ENCODE measurements at regions not wholly inside any gene's neighbourhood (a gene's known extent, or its start where the extent isn't known, plus 50 kb on each side); places are given as distances from the start of the nearest gene placed in this dataset.

DNA sequence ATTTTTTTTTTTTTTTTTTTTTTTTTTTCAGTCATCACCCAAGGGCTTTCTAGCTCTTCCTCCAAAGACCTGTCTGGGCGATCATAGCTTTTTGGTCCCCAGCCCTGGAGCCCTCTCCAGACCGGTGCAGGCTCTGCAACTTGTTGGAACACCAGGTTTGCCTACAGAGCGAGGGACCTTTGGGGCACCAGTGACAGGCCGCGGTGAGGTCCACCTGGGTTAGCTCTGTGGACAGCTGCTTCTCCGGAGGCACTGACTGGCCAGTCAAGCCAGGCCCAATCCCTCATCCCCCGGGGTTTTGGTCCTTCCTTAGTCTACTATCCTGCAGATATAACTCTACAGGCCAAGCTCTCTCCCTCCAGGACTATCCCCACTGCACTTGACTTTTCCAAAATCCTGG lies 86.8 kb upstream of the SMNDC1 start:
- no peak overlapping the region for H2AFZ ChIP-seq (ENCODE audit: insufficient read depth, low read depth, low read length, poor library complexity, severe bottlenecking)
- ChIA-PET POLR2A (interaction anchor here (0.6 to 0.7 kb wide), 2 partner anchors 26 to 37 kb away, joined by 3 read pairs; no protein-coding TSS in a partner anchor), CTCF (interaction anchor here (0.6 to 1.6 kb wide), 2 partner anchors 37 to 273 kb away, joined by 3 to 4 read pairs; no protein-coding TSS in a partner anchor)
- H3K4me1 ChIP-seq (ENCODE audit: control insufficient read depth in 2 of 2, insufficient read depth in 2 of 2, low read length in 2 of 2), result peaks cover 6 to 11% of the 10 kb centered on the region in 2 donors
- no peak for DNase-seq
- no peak overlapping the region for H3K4me3 ChIP-seq (ENCODE audit: control extremely low read depth in 1 of 5, extremely low read depth in 1 of 5, insufficient read depth in 1 of 5, low read depth in 2 of 5, low read length in 4 of 5)
- WGBS (ENCODE audit: insufficient coverage), result 96% methylated on average over 7 of the region's 7 CpGs
- Mint-ChIP-seq H3K4me3 (no peak overlapping the region), H3K9me3 (ENCODE audit: insufficient read depth) (no peaks in the 10 kb centered on the region), H3K4me1 (peaks cover 19% of the 10 kb centered on the region), H3K27me3 (peaks cover 24% of the 10 kb centered on the region), H3K27ac (no peak overlapping the region)
- TF ChIP-seq EZH2 (IDR thresholded peaks at IDR 0.05; ENCODE audit: borderline replicate concordance, insufficient read depth, low read depth, low read length, poor library complexity, severe bottlenecking), result no peak
- TF ChIP-seq, protein P1, sequence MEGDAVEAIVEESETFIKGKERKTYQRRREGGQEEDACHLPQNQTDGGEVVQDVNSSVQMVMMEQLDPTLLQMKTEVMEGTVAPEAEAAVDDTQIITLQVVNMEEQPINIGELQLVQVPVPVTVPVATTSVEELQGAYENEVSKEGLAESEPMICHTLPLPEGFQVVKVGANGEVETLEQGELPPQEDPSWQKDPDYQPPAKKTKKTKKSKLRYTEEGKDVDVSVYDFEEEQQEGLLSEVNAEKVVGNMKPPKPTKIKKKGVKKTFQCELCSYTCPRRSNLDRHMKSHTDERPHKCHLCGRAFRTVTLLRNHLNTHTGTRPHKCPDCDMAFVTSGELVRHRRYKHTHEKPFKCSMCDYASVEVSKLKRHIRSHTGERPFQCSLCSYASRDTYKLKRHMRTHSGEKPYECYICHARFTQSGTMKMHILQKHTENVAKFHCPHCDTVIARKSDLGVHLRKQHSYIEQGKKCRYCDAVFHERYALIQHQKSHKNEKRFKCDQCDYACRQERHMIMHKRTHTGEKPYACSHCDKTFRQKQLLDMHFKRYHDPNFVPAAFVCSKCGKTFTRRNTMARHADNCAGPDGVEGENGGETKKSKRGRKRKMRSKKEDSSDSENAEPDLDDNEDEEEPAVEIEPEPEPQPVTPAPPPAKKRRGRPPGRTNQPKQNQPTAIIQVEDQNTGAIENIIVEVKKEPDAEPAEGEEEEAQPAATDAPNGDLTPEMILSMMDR (IDR thresholded peaks at IDR 0.05), result no peak
- intact Hi-C loops (cut with micrococcal nuclease), result no loop called here
- H3K9ac ChIP-seq (ENCODE audit: low read length), result no peak overlapping the region
- H4K20me1 ChIP-seq (ENCODE audit: control insufficient read depth, insufficient read depth, low read length, poor library complexity, severe bottlenecking), result no peaks in the 10 kb centered on the region
- no peak overlapping the region for H3K27ac ChIP-seq (ENCODE audit: low read length in 2 of 2)
- no peak overlapping the region for H3K4me2 ChIP-seq (replicated peaks; ENCODE audit: low read depth, low read length, poor library complexity, severe bottlenecking)
- H3K36me3 ChIP-seq (replicated peaks in 1 of 2; ENCODE audit: control extremely low read depth in 1 of 2, control insufficient read depth in 1 of 2, extremely low read depth in 1 of 2, insufficient read depth in 2 of 2, low read length in 1 of 2), result no peaks in the 10 kb centered on the region
- H3K27me3 ChIP-seq (replicated peaks in 1 of 4; ENCODE audit: control extremely low read depth in 1 of 4, control insufficient read depth in 3 of 4, insufficient read depth in 4 of 4, low read length in 3 of 4), result peaks cover 0 to 8% (median 0%) of the 10 kb centered on the region in 4 experiments
- no peaks in the 10 kb centered on the region for H3K9me3 ChIP-seq (ENCODE audit: control extremely low read depth in 1 of 3, control insufficient read depth in 2 of 3, insufficient read depth in 1 of 3, low read length in 2 of 3)
- no peak for ATAC-seq (ENCODE audit: low read depth)
- no peaks in the 10 kb centered on the region for H3K79me2 ChIP-seq (ENCODE audit: control insufficient read depth, insufficient read depth, low read length)

DNA sequence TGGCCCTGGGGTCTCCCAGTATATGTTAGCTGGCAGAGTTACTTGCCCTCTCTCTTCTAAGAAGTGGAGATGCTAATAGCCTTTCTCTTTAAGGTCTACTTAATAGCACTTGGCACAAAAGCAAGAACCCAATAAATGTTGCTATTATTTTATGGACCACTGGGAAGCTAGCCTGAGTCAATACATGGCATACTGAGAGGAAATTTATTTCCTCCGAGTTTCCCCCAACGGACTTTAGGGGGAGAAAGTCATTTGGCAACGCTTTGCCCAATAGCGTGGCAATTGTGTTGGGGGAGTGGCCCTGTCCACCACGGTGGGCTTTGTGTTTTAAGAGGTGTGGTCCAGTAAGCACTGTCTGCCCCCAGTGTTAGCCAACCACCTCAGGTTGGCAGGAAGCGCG lies 87.4 kb upstream of the SMNDC1 start:
- CTCF ChIA-PET, result interaction anchor here (1.6 kb wide), 1 partner anchor 38 kb away, joined by 4 read pairs; no protein-coding TSS in a partner anchor

More for the DNA sequence above, 87.4 kb upstream of the SMNDC1 start:
- TF ChIP-seq EZH2 (IDR thresholded peaks at IDR 0.05; ENCODE audit: borderline replicate concordance, insufficient read depth, low read depth, low read length, poor library complexity, severe bottlenecking), result no peak
- TF ChIP-seq, protein P1 (IDR thresholded peaks at IDR 0.05), result no peak
- H3K27ac Mint-ChIP-seq, result no peak overlapping the region
- POLR2A ChIA-PET, result no interaction called here
- DNase-seq (no peak), ATAC-seq (ENCODE audit: low read depth) (no peak)
- intact Hi-C loops (cut with micrococcal nuclease), result no loop called here
- Histone ChIP-seq H2AFZ (ENCODE audit: insufficient read depth, low read depth, low read length, poor library complexity, severe bottlenecking) (no peak overlapping the region), H3K27ac (ENCODE audit: low read length in 2 of 2) (no peak overlapping the region), H3K79me2 (ENCODE audit: control insufficient read depth, insufficient read depth, low read length) (no peaks in the 10 kb centered on the region), H3K4me2 (replicated peaks; ENCODE audit: low read depth, low read length, poor library complexity, severe bottlenecking) (no peak overlapping the region), H3K36me3 (replicated peaks in 1 of 2; ENCODE audit: control extremely low read depth in 1 of 2, control insufficient read depth in 1 of 2, extremely low read depth in 1 of 2, insufficient read depth in 2 of 2, low read length in 1 of 2) (no peaks in the 10 kb centered on the region), H3K27me3 (replicated peaks in 1 of 4; ENCODE audit: control extremely low read depth in 1 of 4, control insufficient read depth in 3 of 4, insufficient read depth in 4 of 4, low read length in 3 of 4) (peaks cover 0 to 8% (median 0%) of the 10 kb centered on the region in 4 experiments), H3K4me3 (ENCODE audit: control extremely low read depth in 1 of 5, extremely low read depth in 1 of 5, insufficient read depth in 1 of 5, low read depth in 2 of 5, low read length in 4 of 5) (no peak overlapping the region), H4K20me1 (ENCODE audit: control insufficient read depth, insufficient read depth, low read length, poor library complexity, severe bottlenecking) (no peaks in the 10 kb centered on the region), H3K4me1 (ENCODE audit: control insufficient read depth in 2 of 2, insufficient read depth in 2 of 2, low read length in 2 of 2) (peaks cover 6 to 11% of the 10 kb centered on the region in 2 donors), H3K9ac (ENCODE audit: low read length) (no peak overlapping the region), H3K9me3 (ENCODE audit: control extremely low read depth in 1 of 3, control insufficient read depth in 2 of 3, insufficient read depth in 1 of 3, low read length in 2 of 3) (no peaks in the 10 kb centered on the region)
- H3K27me3 Mint-ChIP-seq, result peaks cover 24% of the 10 kb centered on the region
- peaks cover 19% of the 10 kb centered on the region for H3K4me1 Mint-ChIP-seq
- H3K4me3 Mint-ChIP-seq, result no peak overlapping the region
- 93% methylated on average over 7 of the region's 7 CpGs for WGBS (ENCODE audit: insufficient coverage)
- H3K9me3 Mint-ChIP-seq (ENCODE audit: insufficient read depth), result no peaks in the 10 kb centered on the region

All from B cell (primary cell).